ENCODE measurements at regions not wholly inside any gene's neighbourhood (a gene's known extent, or its start where the extent isn't known, plus 50 kb on each side); places are given as distances from the start of the nearest gene placed in this dataset.
"Not testable (repeated sequence)": the region's sequence is repeated elsewhere in the genome, so short reads cannot be mapped to it uniquely, and the experiment has no call there.

DNA sequence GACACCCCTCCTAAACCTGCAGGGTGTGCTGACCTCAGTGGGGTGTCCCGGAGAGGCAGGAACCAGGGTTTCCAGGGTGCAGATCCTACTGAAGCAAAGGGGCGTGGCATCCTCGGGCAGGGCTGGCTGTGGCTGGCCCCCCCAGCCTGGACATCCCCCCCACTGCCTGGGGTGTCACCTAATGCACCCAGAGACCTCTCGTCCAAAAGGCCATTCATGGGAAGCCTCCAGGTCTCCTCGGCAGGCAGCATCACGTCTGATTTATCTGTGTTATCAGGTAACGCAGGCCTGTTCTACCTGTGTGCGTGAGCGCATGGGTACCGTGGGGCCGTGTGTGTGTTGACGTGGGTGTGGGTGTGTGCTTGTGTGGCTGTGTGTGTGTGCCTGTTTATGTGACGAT lies 210.0 kb downstream of the SHOX start:
- Histone ChIP-seq H3K36me3 (ENCODE audit: control insufficient read depth in 5 of 5, insufficient read depth in 5 of 5, low read length in 5 of 5) (no peaks in the 10 kb centered on the region), H3K9ac (ENCODE audit: low read length in 5 of 5) (no peak overlapping the region), H3K9me3 (ENCODE audit: control insufficient read depth in 5 of 5, low read length in 5 of 5) (peaks cover 5 to 12% (median 9%) of the 10 kb centered on the region in 5 donors), H3K4me1 (ENCODE audit: control insufficient read depth in 5 of 5, insufficient read depth in 5 of 5, low read length in 5 of 5) (no peaks in the 10 kb centered on the region), H3K4me3 (ENCODE audit: low read depth in 1 of 5, low read length in 5 of 5) (no peak overlapping the region), H3K27me3 (ENCODE audit: control insufficient read depth in 5 of 5, insufficient read depth in 4 of 5, low read length in 5 of 5) (peaks cover 0 to 2% (median 0%) of the 10 kb centered on the region in 5 donors), H3K27ac (ENCODE audit: low read depth, low read length) (no peak overlapping the region)

DNA sequence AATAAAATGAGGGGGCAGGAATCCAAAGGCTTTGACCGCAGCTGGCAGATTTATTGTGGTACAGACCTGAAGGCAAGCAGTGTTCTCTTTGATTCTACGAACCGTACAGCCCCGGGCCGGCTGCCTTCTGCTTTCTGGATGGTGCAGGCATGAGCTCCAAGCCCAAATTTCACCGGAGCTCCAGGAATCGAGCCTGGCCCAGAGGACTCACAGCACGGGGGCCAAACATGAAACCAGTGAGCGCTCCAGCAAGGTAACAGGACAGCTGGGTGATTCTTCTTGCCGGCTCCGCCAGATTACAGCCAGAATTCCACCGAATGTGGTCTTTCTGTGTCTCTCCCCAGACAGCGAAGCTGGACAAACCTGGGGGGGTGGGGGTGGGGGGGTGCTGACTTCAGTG lies 208.1 kb downstream of the SHOX start:
- H3K27me3 ChIP-seq (ENCODE audit: control insufficient read depth in 5 of 5, insufficient read depth in 4 of 5, low read length in 5 of 5); H3K4me3 ChIP-seq (ENCODE audit: low read depth in 1 of 5, low read length in 5 of 5); H3K9ac ChIP-seq (ENCODE audit: low read length in 5 of 5); H3K4me1 ChIP-seq (ENCODE audit: control insufficient read depth in 5 of 5, insufficient read depth in 5 of 5, low read length in 5 of 5); H3K36me3 ChIP-seq (ENCODE audit: control insufficient read depth in 5 of 5, insufficient read depth in 5 of 5, low read length in 5 of 5); H3K27ac ChIP-seq (ENCODE audit: low read depth, low read length): not testable (repeated sequence)
- H3K9me3 ChIP-seq (ENCODE audit: control insufficient read depth in 5 of 5, low read length in 5 of 5) = peaks cover 5 to 12% (median 10%) of the 10 kb centered on the region in 5 donors

DNA sequence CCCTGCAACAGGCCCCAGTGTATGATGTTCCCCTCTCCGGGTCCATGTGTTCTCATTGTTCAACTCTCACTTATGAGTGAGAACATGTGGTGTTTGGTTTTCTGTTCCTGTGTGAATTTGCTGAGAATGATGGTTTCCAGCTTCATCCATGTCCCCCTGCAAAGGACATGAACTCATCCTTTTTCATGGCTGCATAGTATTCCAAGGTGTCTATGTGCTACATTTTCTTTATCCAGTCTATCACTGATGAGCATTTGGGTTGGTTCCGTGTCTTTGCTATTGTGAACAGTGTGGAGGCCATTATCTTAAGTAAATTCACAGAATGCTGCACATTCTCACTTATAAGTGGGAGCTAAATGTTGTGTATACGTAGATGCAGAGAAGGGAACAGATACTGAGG lies 205.3 kb downstream of the SHOX start:
- H3K4me1 ChIP-seq (ENCODE audit: control insufficient read depth in 5 of 5, insufficient read depth in 5 of 5, low read length in 5 of 5); H3K27me3 ChIP-seq (ENCODE audit: control insufficient read depth in 5 of 5, insufficient read depth in 4 of 5, low read length in 5 of 5); H3K36me3 ChIP-seq (ENCODE audit: control insufficient read depth in 5 of 5, insufficient read depth in 5 of 5, low read length in 5 of 5); H3K9ac ChIP-seq (ENCODE audit: low read length in 5 of 5); H3K27ac ChIP-seq (ENCODE audit: low read depth, low read length); H3K4me3 ChIP-seq (ENCODE audit: low read depth in 1 of 5, low read length in 5 of 5): not testable (repeated sequence)
- H3K9me3 ChIP-seq (ENCODE audit: control insufficient read depth in 5 of 5, low read length in 5 of 5) = peaks cover 5 to 26% (median 12%) of the 10 kb centered on the region in 5 donors

DNA sequence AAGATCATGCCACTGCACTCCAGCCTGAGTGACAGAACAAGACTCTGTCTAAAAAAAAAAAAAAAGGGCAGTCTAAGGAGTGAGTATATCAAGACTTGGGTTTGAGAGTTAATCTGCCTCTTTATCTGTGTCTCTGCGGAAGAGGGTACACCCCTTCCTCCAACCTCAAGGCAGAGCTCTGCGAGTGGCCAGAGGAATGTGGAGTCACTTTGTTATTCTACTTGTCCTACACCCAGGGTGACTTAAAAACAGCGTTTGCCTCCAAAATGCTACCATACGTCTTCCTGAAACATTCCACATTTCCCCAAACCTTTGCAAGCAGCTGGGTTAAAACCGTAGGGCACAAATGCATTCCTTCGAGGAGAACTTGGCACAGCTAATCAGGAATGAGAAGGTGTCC lies 199.9 kb downstream of the SHOX start:
- H3K9ac ChIP-seq (ENCODE audit: low read length in 5 of 5) = no peak overlapping the region
- H3K36me3 ChIP-seq (ENCODE audit: control insufficient read depth in 5 of 5, insufficient read depth in 5 of 5, low read length in 5 of 5) = no peaks in the 10 kb centered on the region
- no peaks in the 10 kb centered on the region for H3K27me3 ChIP-seq (ENCODE audit: control insufficient read depth in 5 of 5, insufficient read depth in 4 of 5, low read length in 5 of 5)
- peaks cover 0 to 15% (median 3%) of the 10 kb centered on the region in 5 donors for H3K9me3 ChIP-seq (ENCODE audit: control insufficient read depth in 5 of 5, low read length in 5 of 5)
- no peak overlapping the region for H3K27ac ChIP-seq (ENCODE audit: low read depth, low read length)
- no peak overlapping the region for H3K4me3 ChIP-seq (ENCODE audit: low read depth in 1 of 5, low read length in 5 of 5)
- peaks cover 0 to 5% (median 4%) of the 10 kb centered on the region in 5 donors for H3K4me1 ChIP-seq (ENCODE audit: control insufficient read depth in 5 of 5, insufficient read depth in 5 of 5, low read length in 5 of 5)

DNA sequence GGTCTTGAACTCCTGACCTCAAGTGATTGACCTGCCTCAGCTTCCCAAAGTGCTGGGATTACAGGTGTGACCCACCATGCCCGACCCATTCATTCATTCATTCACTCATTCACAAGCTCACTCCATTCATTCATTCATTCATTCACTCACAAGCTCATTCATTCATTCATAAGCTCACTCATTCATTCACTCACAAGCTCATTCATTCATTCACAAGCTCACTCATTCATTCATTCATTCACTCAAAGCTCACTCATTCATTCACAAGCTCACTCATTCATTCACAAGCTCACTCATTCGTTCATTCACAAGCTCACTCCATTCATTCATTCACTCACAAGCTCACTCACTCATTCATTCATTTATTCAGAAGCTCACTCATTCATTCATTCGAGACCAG lies 198.6 kb downstream of the SHOX start:
- H3K36me3 ChIP-seq (ENCODE audit: control insufficient read depth in 5 of 5, insufficient read depth in 5 of 5, low read length in 5 of 5) = no peaks in the 10 kb centered on the region
- H3K27ac ChIP-seq (ENCODE audit: low read depth, low read length) = peak overlapping the region; percentile 67
- H3K27me3 ChIP-seq (ENCODE audit: control insufficient read depth in 5 of 5, insufficient read depth in 4 of 5, low read length in 5 of 5) = no peaks in the 10 kb centered on the region
- H3K9me3 ChIP-seq (ENCODE audit: control insufficient read depth in 5 of 5, low read length in 5 of 5) = peaks cover 0 to 15% (median 0%) of the 10 kb centered on the region in 5 donors
- H3K9ac ChIP-seq (ENCODE audit: low read length in 5 of 5) = no peak overlapping the region
- no peak overlapping the region for H3K4me3 ChIP-seq (ENCODE audit: low read depth in 1 of 5, low read length in 5 of 5)
- H3K4me1 ChIP-seq (ENCODE audit: control insufficient read depth in 5 of 5, insufficient read depth in 5 of 5, low read length in 5 of 5) = peaks cover 0 to 5% (median 4%) of the 10 kb centered on the region in 5 donors

DNA sequence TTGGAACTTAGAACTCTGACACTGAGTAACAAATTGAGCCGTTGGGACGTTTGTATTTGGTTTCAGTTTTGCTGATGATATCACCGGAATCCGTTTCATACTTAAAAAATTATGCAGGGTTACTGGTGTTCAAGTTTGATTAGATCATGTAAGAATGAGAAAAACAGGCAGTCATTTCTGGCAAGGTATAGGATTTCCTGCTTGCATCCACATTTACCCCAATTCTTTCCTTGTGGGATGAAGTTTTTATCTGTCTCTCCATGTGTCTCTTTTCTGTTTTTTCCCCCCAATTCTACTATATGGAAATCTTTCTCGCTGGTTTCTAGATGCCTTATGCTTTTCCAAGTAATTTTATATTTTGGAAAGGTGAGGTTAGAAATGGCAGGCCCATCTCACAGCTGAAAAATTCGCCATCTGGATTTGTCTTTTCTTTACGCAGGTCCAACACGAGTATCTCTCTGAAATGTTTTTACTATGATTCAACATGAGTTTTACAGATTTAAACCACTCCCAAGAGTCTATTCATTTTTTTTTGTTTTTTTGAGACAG lies 197.9 kb downstream of the SHOX start:
- Histone ChIP-seq H3K9ac (ENCODE audit: low read length in 5 of 5) (no peak overlapping the region), H3K36me3 (ENCODE audit: control insufficient read depth in 5 of 5, insufficient read depth in 5 of 5, low read length in 5 of 5) (no peaks in the 10 kb centered on the region), H3K4me3 (ENCODE audit: low read depth in 1 of 5, low read length in 5 of 5) (no peak overlapping the region), H3K27ac (ENCODE audit: low read depth, low read length) (peak overlapping the region; percentile 67), H3K27me3 (ENCODE audit: control insufficient read depth in 5 of 5, insufficient read depth in 4 of 5, low read length in 5 of 5) (no peaks in the 10 kb centered on the region), H3K4me1 (ENCODE audit: control insufficient read depth in 5 of 5, insufficient read depth in 5 of 5, low read length in 5 of 5) (peaks cover 0 to 5% (median 4%) of the 10 kb centered on the region in 5 donors), H3K9me3 (ENCODE audit: control insufficient read depth in 5 of 5, low read length in 5 of 5) (peaks cover 0 to 15% (median 0%) of the 10 kb centered on the region in 5 donors)

DNA sequence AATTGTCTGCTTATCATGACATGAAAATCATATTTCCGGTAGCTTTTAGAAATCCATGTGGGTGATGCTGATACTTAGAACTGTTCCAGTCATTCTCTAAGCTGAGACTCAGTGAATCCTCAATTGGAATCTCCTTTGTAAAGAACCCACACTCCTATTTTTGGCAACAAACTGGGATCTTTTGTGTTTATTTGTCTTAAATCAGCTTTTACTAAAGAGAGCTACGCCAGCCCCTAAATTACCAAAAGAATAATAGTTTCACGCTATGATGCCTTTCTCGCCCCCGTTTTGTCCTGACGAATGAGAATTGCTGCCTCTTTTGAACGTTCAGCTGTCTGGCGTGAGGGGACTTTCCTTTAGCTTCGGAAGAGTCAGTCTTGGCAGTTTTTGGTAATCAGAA lies 195.9 kb downstream of the SHOX start:
- Histone ChIP-seq H3K4me1 (ENCODE audit: control insufficient read depth in 5 of 5, insufficient read depth in 5 of 5, low read length in 5 of 5) (peaks cover 0 to 9% (median 4%) of the 10 kb centered on the region in 5 donors), H3K27ac (ENCODE audit: low read depth, low read length) (peak overlapping the region; percentile 69), H3K36me3 (ENCODE audit: control insufficient read depth in 5 of 5, insufficient read depth in 5 of 5, low read length in 5 of 5) (no peaks in the 10 kb centered on the region), H3K27me3 (ENCODE audit: control insufficient read depth in 5 of 5, insufficient read depth in 4 of 5, low read length in 5 of 5) (no peaks in the 10 kb centered on the region), H3K4me3 (ENCODE audit: low read depth in 1 of 5, low read length in 5 of 5) (peak overlapping the region in 1 of 5 donors; percentile 19), H3K9ac (ENCODE audit: low read length in 5 of 5) (peak overlapping the region in 2 of 5 donors; percentile 45 to 55), H3K9me3 (ENCODE audit: control insufficient read depth in 5 of 5, low read length in 5 of 5) (peaks cover 0 to 8% (median 3%) of the 10 kb centered on the region in 5 donors)

DNA sequence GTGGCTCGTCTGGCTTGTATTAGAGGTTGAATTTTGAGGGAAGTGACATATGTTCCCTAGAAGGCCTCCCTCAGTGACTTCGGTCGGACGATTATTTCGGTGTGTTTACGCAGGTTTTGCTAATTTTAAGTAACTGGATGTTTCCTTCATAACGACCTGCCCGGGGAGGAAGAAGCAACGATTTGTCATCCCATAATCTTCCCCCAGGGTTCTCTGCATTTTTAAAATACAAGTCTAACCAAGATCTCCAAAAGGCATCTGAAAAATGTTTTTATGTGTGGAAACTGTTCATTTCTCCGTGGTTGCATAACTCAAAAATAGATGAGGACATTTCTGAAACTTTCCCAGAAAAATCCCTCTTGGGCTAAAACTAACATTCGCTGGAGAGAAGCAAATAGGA lies 195.4 kb downstream of the SHOX start:
- no peaks in the 10 kb centered on the region for H3K27me3 ChIP-seq (ENCODE audit: control insufficient read depth in 5 of 5, insufficient read depth in 4 of 5, low read length in 5 of 5)
- H3K4me3 ChIP-seq (ENCODE audit: low read depth in 1 of 5, low read length in 5 of 5) = no peak overlapping the region
- peak overlapping the region; percentile 69 for H3K27ac ChIP-seq (ENCODE audit: low read depth, low read length)
- no peaks in the 10 kb centered on the region for H3K36me3 ChIP-seq (ENCODE audit: control insufficient read depth in 5 of 5, insufficient read depth in 5 of 5, low read length in 5 of 5)
- peaks cover 0 to 6% (median 0%) of the 10 kb centered on the region in 5 donors for H3K9me3 ChIP-seq (ENCODE audit: control insufficient read depth in 5 of 5, low read length in 5 of 5)
- peaks cover 0 to 9% (median 4%) of the 10 kb centered on the region in 5 donors for H3K4me1 ChIP-seq (ENCODE audit: control insufficient read depth in 5 of 5, insufficient read depth in 5 of 5, low read length in 5 of 5)
- peak overlapping the region in 2 of 5 donors; percentile 47 to 55 for H3K9ac ChIP-seq (ENCODE audit: low read length in 5 of 5)

DNA sequence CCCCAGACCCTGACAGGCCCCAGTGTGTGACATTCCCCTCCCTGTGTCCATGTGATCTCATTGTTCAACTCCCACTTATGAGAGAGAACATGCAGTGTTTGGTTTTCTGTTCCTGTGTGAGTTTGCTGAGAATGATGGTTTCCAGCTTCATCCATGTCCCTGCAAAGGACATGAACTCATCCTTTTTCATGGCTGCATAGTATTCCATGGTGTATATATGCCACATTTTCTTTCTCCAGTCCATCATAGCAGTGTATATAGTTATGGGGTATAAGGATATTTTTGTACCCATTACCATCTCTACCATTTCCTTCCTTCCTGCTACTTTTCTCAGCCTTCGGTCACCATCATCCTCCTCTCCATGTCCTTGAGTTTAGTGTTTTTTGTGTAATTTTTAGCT lies 192.5 kb downstream of the SHOX start:
- H3K9ac ChIP-seq (ENCODE audit: low read length in 5 of 5); H3K4me3 ChIP-seq (ENCODE audit: low read depth in 1 of 5, low read length in 5 of 5); H3K27me3 ChIP-seq (ENCODE audit: control insufficient read depth in 5 of 5, insufficient read depth in 4 of 5, low read length in 5 of 5); H3K36me3 ChIP-seq (ENCODE audit: control insufficient read depth in 5 of 5, insufficient read depth in 5 of 5, low read length in 5 of 5); H3K27ac ChIP-seq (ENCODE audit: low read depth, low read length); H3K4me1 ChIP-seq (ENCODE audit: control insufficient read depth in 5 of 5, insufficient read depth in 5 of 5, low read length in 5 of 5): not testable (repeated sequence)
- peaks cover 0 to 10% (median 0%) of the 10 kb centered on the region in 5 donors for H3K9me3 ChIP-seq (ENCODE audit: control insufficient read depth in 5 of 5, low read length in 5 of 5)

DNA sequence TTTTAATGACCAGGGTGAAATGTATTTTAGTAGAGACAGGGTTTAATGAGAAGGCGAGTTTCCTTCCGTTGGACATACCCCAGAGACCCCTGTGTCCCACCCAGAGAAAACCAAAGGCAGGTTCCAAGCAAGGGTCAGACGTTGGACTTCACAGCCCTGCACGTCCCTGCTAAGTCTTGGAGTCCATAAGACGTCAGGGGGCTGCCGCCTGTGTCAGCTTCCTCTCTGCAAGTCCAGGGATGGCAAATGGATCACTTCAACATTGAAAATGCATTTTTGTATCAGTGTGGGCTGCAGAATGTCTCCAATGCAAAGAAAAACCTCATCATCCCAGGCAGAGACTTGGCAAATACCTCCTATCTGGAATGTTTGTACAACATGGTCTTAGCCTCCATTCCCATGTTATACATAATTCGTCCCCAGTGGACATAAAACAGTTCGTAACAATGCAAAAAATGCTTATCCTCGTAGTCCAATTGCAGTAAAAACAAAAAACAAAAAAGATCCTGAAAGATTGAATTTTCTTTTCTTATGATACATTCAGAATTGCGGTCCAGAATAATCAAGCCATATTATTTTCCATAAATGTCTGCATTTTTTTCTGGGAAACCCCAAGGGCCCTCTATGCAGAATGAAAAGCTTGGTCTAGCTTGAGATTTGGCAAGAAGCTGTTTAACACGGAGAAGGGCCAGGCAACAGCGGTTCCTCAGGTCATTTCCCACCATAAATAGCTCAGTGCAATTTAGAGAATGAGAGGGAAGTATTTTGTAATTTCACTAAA lies 190.9 kb downstream of the SHOX start:
- H3K27ac ChIP-seq (ENCODE audit: low read depth, low read length) = no peak overlapping the region
- H3K4me1 ChIP-seq (ENCODE audit: control insufficient read depth in 5 of 5, insufficient read depth in 5 of 5, low read length in 5 of 5) = peaks cover 0 to 7% (median 4%) of the 10 kb centered on the region in 5 donors
- H3K9ac ChIP-seq (ENCODE audit: low read length in 5 of 5) = no peak overlapping the region
- no peak overlapping the region for H3K4me3 ChIP-seq (ENCODE audit: low read depth in 1 of 5, low read length in 5 of 5)
- H3K9me3 ChIP-seq (ENCODE audit: control insufficient read depth in 5 of 5, low read length in 5 of 5) = peaks cover 0 to 10% (median 2%) of the 10 kb centered on the region in 5 donors
- no peaks in the 10 kb centered on the region for H3K36me3 ChIP-seq (ENCODE audit: control insufficient read depth in 5 of 5, insufficient read depth in 5 of 5, low read length in 5 of 5)
- H3K27me3 ChIP-seq (ENCODE audit: control insufficient read depth in 5 of 5, insufficient read depth in 4 of 5, low read length in 5 of 5) = no peaks in the 10 kb centered on the region

Measured in subcutaneous abdominal adipose tissue (tissue), 5 donors.